Spleen (tissue), 7 donors: ENCODE measurements at regions not wholly inside any gene's neighbourhood (a gene's known extent, or its start where the extent isn't known, plus 50 kb on each side); places are given as distances from the start of the nearest gene placed in this dataset.

Experiments
- POLR2A ChIP-seq, 3 donors: fragments of 450-650 bp; IDR thresholded peaks; one replicate each; pipeline ENCODE4 v1.5.1; 2017; ENCODE audit warnings: antibody characterized with exemption in 3 of 3, mild to moderate bottlenecking in 1 of 3
- POLR2AphosphoS5 ChIP-seq, 3 donors: sonication (generic); formaldehyde crosslinking; IDR thresholded peaks; one replicate each; pipeline ENCODE4 v1.5.1; 2017; ENCODE audit warnings: antibody characterized with exemption in 3 of 3
- TF ChIP-seq, protein P1 (sequence below), 11 experiments: fragments of 200-600 bp in 7 of 11; fragments of 450-650 bp in 4 of 11; sonication (generic) in 4 of 11; IDR thresholded peaks in 8 of 11; conservative IDR thresholded peaks in 3 of 11; 1 replicate in 7 of 11; 2 replicates in 4 of 11; pipeline versions ENCODE4 v1.4.0 to v1.8.0; 2016 to 2021; ENCODE audit warnings: antibody characterized with exemption in 11 of 11, inconsistent platforms in 4 of 11, mild to moderate bottlenecking in 1 of 11
- donor health status: DM: no; HTN: no; CAD: no; lungs with moderate emphysema.
- donor health status: DM: no; HTN: no; CAD: no.
- donor health status: DM: no; HTN: no; CAD: no.

DNA sequence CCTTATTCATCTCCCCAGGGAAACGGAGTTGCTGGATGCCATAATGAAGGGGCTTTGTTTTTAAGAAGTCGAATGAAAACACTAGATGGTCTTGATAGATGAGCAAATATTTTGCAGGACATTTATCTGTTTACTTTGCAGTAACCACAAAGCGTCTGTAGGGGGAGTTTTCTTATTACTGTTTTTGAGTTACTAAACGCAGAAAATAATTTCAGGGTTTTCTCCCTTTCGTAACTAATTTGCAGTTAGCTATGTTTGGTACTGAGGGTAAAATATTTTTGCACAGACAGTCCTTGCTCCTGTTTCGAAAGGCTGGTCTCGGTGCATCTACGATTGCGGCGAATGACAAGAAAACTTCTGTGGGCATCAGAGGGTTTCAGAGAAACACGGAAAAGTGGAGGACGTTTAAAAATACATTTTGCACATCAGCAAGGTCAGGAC, 505.6 kb upstream of the MKI67 start:
- TF ChIP-seq, protein P1, sequence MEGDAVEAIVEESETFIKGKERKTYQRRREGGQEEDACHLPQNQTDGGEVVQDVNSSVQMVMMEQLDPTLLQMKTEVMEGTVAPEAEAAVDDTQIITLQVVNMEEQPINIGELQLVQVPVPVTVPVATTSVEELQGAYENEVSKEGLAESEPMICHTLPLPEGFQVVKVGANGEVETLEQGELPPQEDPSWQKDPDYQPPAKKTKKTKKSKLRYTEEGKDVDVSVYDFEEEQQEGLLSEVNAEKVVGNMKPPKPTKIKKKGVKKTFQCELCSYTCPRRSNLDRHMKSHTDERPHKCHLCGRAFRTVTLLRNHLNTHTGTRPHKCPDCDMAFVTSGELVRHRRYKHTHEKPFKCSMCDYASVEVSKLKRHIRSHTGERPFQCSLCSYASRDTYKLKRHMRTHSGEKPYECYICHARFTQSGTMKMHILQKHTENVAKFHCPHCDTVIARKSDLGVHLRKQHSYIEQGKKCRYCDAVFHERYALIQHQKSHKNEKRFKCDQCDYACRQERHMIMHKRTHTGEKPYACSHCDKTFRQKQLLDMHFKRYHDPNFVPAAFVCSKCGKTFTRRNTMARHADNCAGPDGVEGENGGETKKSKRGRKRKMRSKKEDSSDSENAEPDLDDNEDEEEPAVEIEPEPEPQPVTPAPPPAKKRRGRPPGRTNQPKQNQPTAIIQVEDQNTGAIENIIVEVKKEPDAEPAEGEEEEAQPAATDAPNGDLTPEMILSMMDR (IDR thresholded peaks at IDR 0.05 in 8 of 11, conservative IDR thresholded peaks at IDR 0.05 in 3 of 11) = peak in 7 of 11 experiments; percentile 14 to 44 (median 33)
- TF ChIP-seq POLR2A (IDR thresholded peaks at IDR 0.05) (no peak), POLR2AphosphoS5 (IDR thresholded peaks at IDR 0.05) (no peak)
